Esophagus muscularis mucosa (tissue), 4 donors: ENCODE measurements at regions not wholly inside any gene's neighbourhood (a gene's known extent, or its start where the extent isn't known, plus 50 kb on each side); places are given as distances from the start of the nearest gene placed in this dataset.

Experiments
- CTCF ChIP-seq, 3 experiments: fragments of 200-600 bp in 2 of 3; fragments of 450-650 bp in 1 of 3; sonication (generic) in 2 of 3; IDR thresholded peaks; one replicate each; pipeline ENCODE4 v1.5.1; 2017 to 2019; ENCODE audit warnings: antibody characterized with exemption in 3 of 3, mild to moderate bottlenecking in 2 of 3, moderate library complexity in 1 of 3
- EP300 ChIP-seq: sonication (generic); formaldehyde crosslinking; IDR thresholded peaks from one replicate; pipeline ENCODE4 v1.6.1; 2017; ENCODE audit warnings: antibody characterized with exemption
- POLR2A ChIP-seq: fragments of 450-650 bp; IDR thresholded peaks from one replicate; pipeline ENCODE4 v1.6.1; 2017; ENCODE audit warnings: antibody characterized with exemption, moderate library complexity, mild to moderate bottlenecking, low read depth

- TF ChIP-seq POLR2A (no peak), CTCF (IDR thresholded peaks at IDR 0.05) (no peak), EP300 (no peak)
These were observed 665.0 kb upstream of the MGMT start for GRCh38 chr10:128802062-128802461.
